ENCODE measurements at regions not wholly inside any gene's neighbourhood (a gene's known extent, or its start where the extent isn't known, plus 50 kb on each side); places are given as distances from the start of the nearest gene placed in this dataset.

GRCh38 chr12:95365912-95366311 is 108.0 kb upstream of the METAP2 start:
- no peak for TF ChIP-seq IRF3 (IDR thresholded peaks at IDR 0.05; ENCODE audit: low read depth, low read length)
- TF ChIP-seq MEF2A (IDR thresholded peaks at IDR 0.05; ENCODE audit: borderline replicate concordance, low read depth), result no peak
- TF ChIP-seq CTCF (IDR thresholded peaks at IDR 0.05), result no peak
- TF ChIP-seq SMC3 (IDR thresholded peaks at IDR 0.05; ENCODE audit: low read depth, low read length), result no peak
- no peak for TF ChIP-seq FOSL2 (IDR thresholded peaks at IDR 0.05; ENCODE audit: borderline replicate concordance, low read depth)
- no peak for TF ChIP-seq RFX5 (IDR thresholded peaks at IDR 0.05; ENCODE audit: low read length)
- no peak for TF ChIP-seq YY1 (IDR thresholded peaks at IDR 0.05; ENCODE audit: low read depth)
- no peak for TF ChIP-seq POLR2AphosphoS5 (IDR thresholded peaks at IDR 0.05; ENCODE audit: low read depth, low read length)
- TF ChIP-seq EZH2phosphoT487 (IDR thresholded peaks at IDR 0.05; ENCODE audit: borderline replicate concordance, low read depth), result no peak
- TF ChIP-seq SIN3A (IDR thresholded peaks at IDR 0.05; ENCODE audit: borderline replicate concordance, low read depth, low read length), result no peak
- no peak for TF ChIP-seq RXRA (IDR thresholded peaks at IDR 0.05; ENCODE audit: borderline replicate concordance, low read depth)
- no peak for TF ChIP-seq EP300 (IDR thresholded peaks at IDR 0.05; ENCODE audit: borderline replicate concordance in 1 of 2, low read depth in 1 of 2, low read length in 1 of 2)
- no peak for TF ChIP-seq NFIC (IDR thresholded peaks at IDR 0.05; ENCODE audit: borderline replicate concordance)
- no peak for TF ChIP-seq MXI1 (IDR thresholded peaks at IDR 0.05; ENCODE audit: low read depth, low read length)

Data from SK-N-SH (cell line).